Uterus (tissue), 3 donors: ENCODE measurements at regions not wholly inside any gene's neighbourhood (a gene's known extent, or its start where the extent isn't known, plus 50 kb on each side); places are given as distances from the start of the nearest gene placed in this dataset.

Experiments used
- DNase-seq, 2 donors: peaks; one replicate each; pipeline ENCODE4 v3.0.0-alpha.2; 2019 to 2020
- H3K27ac ChIP-seq, 2 donors: fragments of 200-600 bp; sonication (generic); 1 replicate in 1 of 2; 2 replicates in 1 of 2; pipeline ENCODE4 v1.5.1; 2016 to 2018
- H3K27me3 ChIP-seq, 2 donors: fragments of 200-600 bp; sonication (generic); one replicate each; pipeline ENCODE4 v1.5.1; 2018 to 2019; ENCODE audit warnings: control low read depth in 1 of 2
- H3K36me3 ChIP-seq, 2 donors: fragments of 200-600 bp; sonication (generic); one replicate each; pipeline ENCODE4 v1.5.1; 2019; ENCODE audit warnings: control low read depth in 1 of 2
- H3K4me1 ChIP-seq, 2 donors: fragments of 200-600 bp; sonication (generic); one replicate each; pipeline ENCODE4 v1.5.1; 2018 to 2019; ENCODE audit warnings: control low read depth in 1 of 2
- H3K4me3 ChIP-seq, 2 donors: fragments of 200-600 bp; sonication (generic); 1 replicate in 1 of 2; 2 replicates in 1 of 2; pipeline ENCODE4 v1.5.1; 2018 to 2019; ENCODE audit warnings: mild to moderate bottlenecking in 1 of 2
- H3K9me3 ChIP-seq, 2 donors: fragments of 200-600 bp; sonication (generic); one replicate each; pipeline ENCODE4 v1.5.1; 2019; ENCODE audit warnings: control low read depth in 1 of 2
- POLR2A ChIP-seq, 2 donors: fragments of 450-650 bp; IDR thresholded peaks; one replicate each; pipeline ENCODE4 v1.6.1; 2016; ENCODE audit warnings: antibody characterized with exemption in 2 of 2, mild to moderate bottlenecking in 1 of 2, moderate library complexity in 1 of 2
- intact Hi-C: fragments of 100-400 bp; cut with DNase I; formaldehyde crosslinking; loops from one replicate; pipeline ENCODE4 v1.15.1; 2023; ENCODE audit warnings: low total_unique reads
- TF ChIP-seq, protein P1 (sequence below), 4 experiments: fragments of 200-600 bp in 2 of 4; fragments of 450-650 bp in 2 of 4; sonication (generic) in 2 of 4; IDR thresholded peaks; one replicate each; pipeline ENCODE4 v1.5.1; 2016 to 2019; ENCODE audit warnings: antibody characterized with exemption in 4 of 4, mild to moderate bottlenecking in 2 of 4, moderate library complexity in 1 of 4
- donor health status: DM: yes; HTN: yes; CAD: no.

- no peak for DNase-seq
- no peaks in the 10 kb centered on the region for H3K9me3 ChIP-seq
- intact Hi-C loops = no loop called here
- H3K4me1 ChIP-seq = no peaks in the 10 kb centered on the region
- TF ChIP-seq POLR2A (IDR thresholded peaks at IDR 0.05) = no peak
- TF ChIP-seq, protein P1, sequence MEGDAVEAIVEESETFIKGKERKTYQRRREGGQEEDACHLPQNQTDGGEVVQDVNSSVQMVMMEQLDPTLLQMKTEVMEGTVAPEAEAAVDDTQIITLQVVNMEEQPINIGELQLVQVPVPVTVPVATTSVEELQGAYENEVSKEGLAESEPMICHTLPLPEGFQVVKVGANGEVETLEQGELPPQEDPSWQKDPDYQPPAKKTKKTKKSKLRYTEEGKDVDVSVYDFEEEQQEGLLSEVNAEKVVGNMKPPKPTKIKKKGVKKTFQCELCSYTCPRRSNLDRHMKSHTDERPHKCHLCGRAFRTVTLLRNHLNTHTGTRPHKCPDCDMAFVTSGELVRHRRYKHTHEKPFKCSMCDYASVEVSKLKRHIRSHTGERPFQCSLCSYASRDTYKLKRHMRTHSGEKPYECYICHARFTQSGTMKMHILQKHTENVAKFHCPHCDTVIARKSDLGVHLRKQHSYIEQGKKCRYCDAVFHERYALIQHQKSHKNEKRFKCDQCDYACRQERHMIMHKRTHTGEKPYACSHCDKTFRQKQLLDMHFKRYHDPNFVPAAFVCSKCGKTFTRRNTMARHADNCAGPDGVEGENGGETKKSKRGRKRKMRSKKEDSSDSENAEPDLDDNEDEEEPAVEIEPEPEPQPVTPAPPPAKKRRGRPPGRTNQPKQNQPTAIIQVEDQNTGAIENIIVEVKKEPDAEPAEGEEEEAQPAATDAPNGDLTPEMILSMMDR (IDR thresholded peaks at IDR 0.05) = no peak
- H3K27me3 ChIP-seq = no peaks in the 10 kb centered on the region
- no peak overlapping the region for H3K4me3 ChIP-seq
- H3K27ac ChIP-seq = no peak overlapping the region
- no peaks in the 10 kb centered on the region for H3K36me3 ChIP-seq
Observed at GRCh38 chr21:38622081-38622826, 124.0 kb upstream of the ERG start.

DNA sequence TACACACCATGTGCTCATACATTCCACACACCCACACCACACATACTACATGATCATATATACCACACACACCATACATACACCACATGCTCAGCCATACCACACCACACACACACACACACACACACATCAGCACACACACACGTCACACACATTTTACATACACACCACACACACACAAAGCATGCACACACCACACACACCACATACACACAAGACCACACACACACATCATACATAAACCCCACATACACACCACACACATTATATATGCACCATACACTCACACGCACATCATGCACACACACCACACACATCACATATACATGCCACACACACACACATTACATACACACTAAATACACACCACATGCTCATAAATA, 124.5 kb upstream of the ERG start:
- TF ChIP-seq, protein P1 (IDR thresholded peaks at IDR 0.05) = no peak
- TF ChIP-seq POLR2A (IDR thresholded peaks at IDR 0.05) = no peak
- Histone ChIP-seq H3K27ac (no peak overlapping the region), H3K9me3 (no peaks in the 10 kb centered on the region), H3K4me1 (no peaks in the 10 kb centered on the region), H3K36me3 (no peaks in the 10 kb centered on the region), H3K4me3 (no peak overlapping the region), H3K27me3 (no peaks in the 10 kb centered on the region)
- intact Hi-C loops = no loop called here
- no peak for DNase-seq

DNA sequence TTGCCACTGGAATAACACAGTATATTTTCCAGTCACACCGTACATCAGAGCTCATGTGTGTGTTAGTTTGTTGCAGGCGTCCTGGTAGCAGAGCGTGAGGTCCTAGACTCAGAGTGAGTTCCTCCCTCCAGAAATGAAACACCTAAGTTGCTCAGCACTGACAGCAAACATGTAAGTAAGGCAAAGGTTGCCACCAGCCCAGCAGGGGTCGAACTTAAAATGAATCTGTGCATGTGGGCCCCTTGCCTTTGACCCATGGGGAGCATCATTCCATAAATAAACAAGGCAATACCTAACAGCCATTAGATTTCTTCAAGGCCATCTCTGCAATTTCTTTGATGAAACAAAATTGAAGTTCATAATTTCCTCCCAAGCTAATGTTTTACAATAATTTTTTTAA, 125.3 kb upstream of the ERG start:
- Histone ChIP-seq H3K27me3 (no peaks in the 10 kb centered on the region), H3K27ac (no peak overlapping the region), H3K9me3 (no peaks in the 10 kb centered on the region), H3K4me1 (no peaks in the 10 kb centered on the region), H3K4me3 (no peak overlapping the region), H3K36me3 (no peaks in the 10 kb centered on the region)
- intact Hi-C loops = no loop called here
- DNase-seq = no peak
- TF ChIP-seq POLR2A (IDR thresholded peaks at IDR 0.05) = no peak
- TF ChIP-seq, protein P1 (IDR thresholded peaks at IDR 0.05) = no peak

DNA sequence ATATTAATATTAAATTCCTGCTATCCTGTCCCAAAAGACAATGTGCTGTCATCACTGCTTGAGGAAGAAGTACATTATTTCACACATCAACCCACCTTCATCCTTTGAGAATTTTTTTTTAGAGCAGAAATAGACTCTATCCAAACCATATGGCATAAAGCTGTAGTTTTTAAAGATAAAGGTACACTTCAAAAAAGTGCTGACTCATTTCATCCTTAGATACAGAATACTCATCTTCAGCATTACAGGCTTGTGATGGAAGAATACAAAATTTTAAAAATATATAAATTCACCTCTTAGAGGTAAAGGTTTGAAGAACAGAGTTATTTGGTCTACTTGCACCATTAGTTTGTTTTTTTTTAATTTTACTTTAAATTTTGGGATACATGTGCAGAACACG, 126.7 kb upstream of the ERG start:
- H3K4me1 ChIP-seq = no peaks in the 10 kb centered on the region
- DNase-seq = no peak

DNA sequence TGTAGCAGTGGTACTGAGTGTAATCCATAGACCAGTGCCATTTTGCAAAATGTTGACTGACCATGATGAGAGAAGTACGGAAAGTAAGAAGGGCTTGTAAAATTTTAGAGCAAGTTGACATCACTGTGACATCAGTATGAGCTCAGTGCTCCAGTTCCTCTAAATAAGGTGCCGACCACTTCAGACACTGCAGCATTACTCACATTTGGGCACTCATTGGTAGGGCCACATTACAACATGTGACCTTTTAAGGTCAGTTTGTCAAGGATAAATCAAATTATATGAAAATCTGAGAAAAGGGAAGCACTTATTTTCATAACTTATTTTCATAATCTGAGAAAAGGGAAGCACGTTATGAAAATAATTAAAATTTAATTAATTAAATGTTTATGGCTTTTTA, 128.0 kb upstream of the ERG start:
- intact Hi-C loops = no loop called here
- H3K4me3 ChIP-seq = no peak overlapping the region
- no peaks in the 10 kb centered on the region for H3K36me3 ChIP-seq
- DNase-seq = no peak
- no peaks in the 10 kb centered on the region for H3K4me1 ChIP-seq
- TF ChIP-seq, protein P1 (IDR thresholded peaks at IDR 0.05) = no peak
- no peak for TF ChIP-seq POLR2A (IDR thresholded peaks at IDR 0.05)
- no peaks in the 10 kb centered on the region for H3K27me3 ChIP-seq
- no peaks in the 10 kb centered on the region for H3K9me3 ChIP-seq
- no peak overlapping the region for H3K27ac ChIP-seq

More for the DNA sequence above, 126.7 kb upstream of the ERG start:
- intact Hi-C loops = no loop called here
- Histone ChIP-seq H3K9me3 (no peaks in the 10 kb centered on the region), H3K36me3 (no peaks in the 10 kb centered on the region), H3K27me3 (no peaks in the 10 kb centered on the region), H3K27ac (no peak overlapping the region), H3K4me3 (no peak overlapping the region)
- TF ChIP-seq, protein P1 (IDR thresholded peaks at IDR 0.05) = no peak
- no peak for TF ChIP-seq POLR2A (IDR thresholded peaks at IDR 0.05)
